T47D (cell line): ENCODE measurements at regions not wholly inside any gene's neighbourhood (a gene's known extent, or its start where the extent isn't known, plus 50 kb on each side); places are given as distances from the start of the nearest gene placed in this dataset.

ENCODE experiments used
- DNase-seq, 2 experiments: peaks; one replicate each; pipeline versions ENCODE4 v3.0.0 to v3.0.0-alpha.2; 2011 to 2012; ENCODE audit warnings: low read depth in 1 of 2, low spot score in 1 of 2
- JUND ChIP-seq: IDR thresholded peaks from 2 replicates; pipeline ENCODE4 v1.6.1; 2012; ENCODE audit warnings: low read depth
- in situ Hi-C: cut with HindIII; loops from 2 replicates; pipeline ENCODE4 v1.10.0; 2016; ENCODE audit warnings: low sequenced_read_pairs, low pct_unique_long_range_greater_than_20kb

DNA sequence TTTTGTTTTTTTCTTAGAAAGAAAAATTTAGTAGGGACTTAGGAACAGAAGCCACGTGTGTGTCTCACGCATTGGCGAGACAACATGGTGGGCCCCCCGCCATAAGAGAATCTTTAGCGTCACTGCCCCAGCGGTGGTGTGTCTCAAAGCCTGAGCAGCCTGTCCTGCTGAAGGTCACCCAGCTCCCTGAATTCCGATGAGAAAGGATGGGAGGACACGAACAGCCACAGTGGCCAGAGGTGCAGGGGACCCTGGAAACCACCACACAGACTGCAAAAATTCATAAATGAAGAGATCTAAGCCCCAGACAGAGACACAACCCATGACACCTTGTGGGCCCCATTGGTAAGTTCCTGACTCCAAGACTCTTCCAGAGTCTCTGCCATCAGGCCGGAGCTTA lies 266.1 kb upstream of the RAB6C start:
- in situ Hi-C loops: no loop called here
- DNase-seq: no peak
- TF ChIP-seq JUND: no peak

GRCh38 chr2:129716781-129717559 lies 262.5 kb upstream of the RAB6C start:
- DNase-seq: no peak
- in situ Hi-C loops: no loop called here
- no peak for TF ChIP-seq JUND

DNA sequence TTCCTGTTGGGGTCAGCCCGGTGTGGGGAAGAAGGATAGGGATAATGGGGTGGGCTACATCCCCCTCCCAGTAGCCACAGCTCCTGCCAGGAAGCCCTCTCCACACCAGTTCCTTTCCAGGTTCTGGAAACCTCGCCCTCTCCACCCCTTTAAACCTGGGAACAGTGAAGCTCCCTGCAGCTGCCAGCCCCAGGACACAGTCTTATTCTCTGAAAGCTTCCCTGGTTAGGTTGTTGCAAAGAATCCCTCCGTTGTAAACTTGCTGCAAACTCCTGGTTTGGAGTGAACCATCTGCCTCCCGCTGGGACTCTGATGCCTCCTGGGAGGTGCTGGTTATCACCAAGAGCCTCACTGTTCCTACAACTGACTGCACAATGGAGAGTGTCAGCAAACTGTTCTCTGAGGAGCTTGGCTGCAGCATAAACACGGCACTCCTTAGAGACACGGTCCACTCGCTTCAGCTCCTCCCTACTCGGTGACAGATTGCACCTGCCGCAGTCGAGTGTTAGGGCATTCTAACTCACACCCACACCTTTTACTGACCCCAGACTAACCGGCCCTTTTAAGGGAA lies 261.8 kb upstream of the RAB6C start:
- in situ Hi-C loops: no loop called here

GRCh38 chr2:129719335-129719734 lies 260.1 kb upstream of the RAB6C start:
- no peak for TF ChIP-seq JUND
- in situ Hi-C loops: no loop called here
- DNase-seq: no peak

More for the DNA sequence above, 261.8 kb upstream of the RAB6C start:
- TF ChIP-seq JUND: no peak
- no peak for DNase-seq

- in situ Hi-C loops: no loop called here
- no peak for DNase-seq
- no peak for TF ChIP-seq JUND
Measured at GRCh38 chr2:129720360-129720759, 259.1 kb upstream of the RAB6C start.

GRCh38 chr2:129720761-129721160 lies 258.7 kb upstream of the RAB6C start:
- TF ChIP-seq JUND: no peak
- in situ Hi-C loops: no loop called here
- DNase-seq: no peak

DNA sequence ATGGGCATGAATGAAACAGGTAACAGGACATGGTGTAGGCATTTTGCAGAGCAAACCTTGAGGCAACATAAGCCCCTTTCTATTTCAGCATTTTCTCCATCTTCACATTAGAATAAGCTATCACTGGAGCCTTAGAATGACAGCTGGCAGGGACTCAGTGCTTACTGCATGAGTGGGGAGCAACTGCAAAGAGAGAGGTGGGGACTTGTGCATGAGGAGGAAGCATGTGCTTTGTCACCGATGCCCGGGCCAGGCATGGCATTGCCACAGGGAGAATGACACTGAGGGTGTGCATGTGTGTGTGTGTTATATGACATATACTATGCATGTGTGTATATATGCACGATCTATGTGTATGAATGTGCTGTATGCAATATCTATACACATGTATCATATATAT lies 258.2 kb upstream of the RAB6C start:
- in situ Hi-C loops: no loop called here
- TF ChIP-seq JUND: no peak
- DNase-seq: no peak

DNA sequence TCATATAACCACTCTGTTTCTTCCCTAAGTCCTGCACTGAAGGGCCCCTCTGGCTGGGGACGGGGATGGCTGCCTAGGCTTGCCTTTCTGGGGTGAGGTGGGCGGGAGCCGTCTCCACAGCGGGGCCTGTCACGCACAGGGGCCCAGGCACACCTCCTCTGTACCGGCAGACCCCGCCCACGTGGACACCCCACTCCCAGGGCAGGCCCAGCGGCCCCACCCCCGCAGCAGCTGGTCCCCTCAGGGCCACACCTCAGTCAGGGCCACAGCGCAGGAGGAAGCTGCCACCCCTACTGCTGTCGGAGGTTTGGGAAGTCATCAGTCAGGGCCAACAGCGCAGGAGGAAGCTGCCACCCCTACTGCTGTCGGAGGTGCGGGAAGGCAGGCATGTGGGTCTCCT lies 257.6 kb upstream of the RAB6C start:
- DNase-seq: no peak

GRCh38 chr2:129722306-129723019 lies 257.0 kb upstream of the RAB6C start:
- in situ Hi-C loops: no loop called here
- TF ChIP-seq JUND: no peak
- DNase-seq: no peak

More for the DNA sequence above, 257.6 kb upstream of the RAB6C start:
- no peak for TF ChIP-seq JUND
- in situ Hi-C loops: no loop called here

DNA sequence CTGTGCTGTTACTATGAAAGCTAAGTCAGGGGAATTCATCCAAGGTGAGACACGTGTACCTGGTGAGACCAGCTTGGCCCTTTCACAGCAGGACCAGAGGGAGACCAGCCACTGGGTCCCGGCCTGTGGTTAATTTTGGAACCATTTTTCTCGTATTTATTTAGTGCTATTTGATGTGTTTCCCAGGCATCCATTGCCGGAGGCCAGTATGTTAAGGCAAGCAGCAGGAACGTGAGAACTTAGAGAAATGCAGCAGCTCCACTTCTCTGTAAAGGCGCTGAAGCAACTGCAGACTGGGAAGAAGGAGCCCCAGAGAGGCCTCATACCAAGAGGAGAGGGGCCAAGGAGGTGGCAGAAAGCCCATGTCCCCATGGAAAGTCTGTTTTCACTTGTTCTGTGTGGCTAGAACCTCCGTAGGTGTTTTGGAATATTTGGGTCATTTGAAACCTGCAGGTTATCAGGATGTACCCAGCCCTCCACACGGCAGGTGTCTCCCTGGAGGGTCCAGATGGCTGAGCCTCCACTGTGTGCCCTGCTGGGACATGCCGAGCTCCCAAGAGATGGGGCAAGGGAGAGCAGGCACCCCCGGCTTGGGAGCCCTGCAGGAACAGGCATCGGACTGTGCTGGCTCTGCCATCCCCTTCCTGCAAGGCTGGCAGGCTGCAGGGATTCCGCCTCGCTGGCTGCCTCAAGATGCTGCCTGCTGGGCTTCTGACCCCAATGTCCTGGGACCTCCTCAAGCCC lies 256.0 kb upstream of the RAB6C start:
- TF ChIP-seq JUND: no peak
- in situ Hi-C loops: no loop called here
- peak; percentile 22 to 55 for DNase-seq

DNA sequence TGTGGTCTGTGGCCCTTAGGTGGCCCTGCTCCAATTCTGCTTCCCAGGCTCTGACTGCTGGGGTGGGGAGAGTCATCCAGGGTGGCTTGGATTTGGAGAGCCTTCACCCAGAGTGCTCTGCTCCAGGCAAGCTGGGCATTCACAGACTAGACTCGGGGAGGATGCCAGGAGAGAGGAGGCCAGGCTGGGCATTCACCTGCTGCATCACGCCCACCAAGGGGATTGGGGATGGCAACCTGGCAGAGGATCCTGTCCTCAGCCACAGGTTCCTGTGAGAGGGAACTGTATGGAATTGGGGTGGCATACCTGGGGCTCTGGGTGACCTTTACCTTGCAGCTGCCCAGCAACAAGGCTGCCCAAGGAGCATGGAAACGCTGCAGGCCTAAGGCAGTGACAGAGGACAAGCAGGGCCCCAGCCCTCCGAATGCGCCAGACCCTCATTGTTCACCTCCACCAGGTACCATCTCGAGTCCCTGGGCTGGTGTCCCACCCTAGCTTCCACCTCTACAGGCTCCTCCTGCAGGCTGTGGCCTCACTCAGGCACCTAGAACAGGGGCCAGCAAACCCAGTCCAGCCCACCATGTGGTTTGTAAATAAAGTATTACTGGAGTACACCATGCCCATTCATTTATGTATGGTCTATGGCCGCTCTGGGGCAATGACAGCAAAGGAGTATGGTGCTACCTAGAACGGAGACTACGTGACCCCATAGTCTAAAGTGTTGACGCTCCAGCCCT lies 255.3 kb upstream of the RAB6C start:
- in situ Hi-C loops: no loop called here
- DNase-seq: no peak
- no peak for TF ChIP-seq JUND

DNA sequence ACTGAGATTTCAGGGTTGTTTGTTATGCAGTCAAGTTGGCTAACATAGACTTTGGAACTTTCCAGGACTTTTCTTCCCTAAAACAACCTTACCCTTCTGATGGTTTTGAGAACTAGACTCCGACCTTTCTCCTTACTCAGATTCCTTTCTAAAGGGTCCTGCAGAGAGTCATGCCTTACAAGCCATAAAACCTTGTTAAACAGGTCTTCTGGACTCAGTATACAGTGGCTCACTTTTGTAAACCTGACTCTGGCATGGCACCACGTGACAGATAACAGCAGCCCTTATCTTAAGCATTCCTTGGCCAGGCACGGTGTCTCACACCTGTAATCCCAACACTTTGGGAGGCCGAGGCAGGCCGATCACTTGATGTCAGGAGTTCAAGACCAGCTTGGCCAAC lies 253.2 kb upstream of the RAB6C start:
- no peak for TF ChIP-seq JUND
- DNase-seq: no peak
- in situ Hi-C loops: no loop called here
